Urothelium cell line (cell line): ENCODE measurements at regions not wholly inside any gene's neighbourhood (a gene's known extent, or its start where the extent isn't known, plus 50 kb on each side); places are given as distances from the start of the nearest gene placed in this dataset.
A peak's percentile ranks its signal among the peaks of the same experiment; 100 is the strongest.
"Not testable (repeated sequence)": the region's sequence is repeated elsewhere in the genome, so short reads cannot be mapped to it uniquely, and the experiment has no call there.

Source experiments
- DNase-seq: peaks from one replicate; pipeline ENCODE4 v3.0.0; 2011; ENCODE audit warnings: low spot score, mixed read lengths
- FAIRE-seq: peaks from 2 replicates; lab custom pipeline; 2011; peaks lifted over from hg19 to GRCh38; lab: Jason Lieb, UNC

DNA sequence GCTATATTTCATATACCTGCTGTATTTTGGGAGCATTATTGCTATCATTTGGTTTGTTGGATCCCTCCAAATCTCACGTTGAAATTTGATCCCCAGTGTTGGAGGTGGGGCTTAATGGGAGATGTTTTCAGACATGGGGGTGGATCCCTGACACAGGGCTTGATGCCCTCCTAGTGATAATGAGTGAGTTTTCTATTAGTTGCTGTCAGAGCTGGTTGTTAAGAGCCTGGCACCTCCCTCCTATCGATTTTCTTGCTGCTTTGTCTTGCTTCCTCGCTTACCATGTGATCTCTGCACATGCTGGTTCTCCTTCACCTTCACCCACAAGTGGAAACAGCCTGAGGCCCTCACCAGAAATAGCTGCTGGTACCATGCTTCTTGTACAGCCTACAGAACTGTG lies 259.9 kb upstream of the STARD13 start:
- no peak for FAIRE-seq
- DNase-seq: no peak

DNA sequence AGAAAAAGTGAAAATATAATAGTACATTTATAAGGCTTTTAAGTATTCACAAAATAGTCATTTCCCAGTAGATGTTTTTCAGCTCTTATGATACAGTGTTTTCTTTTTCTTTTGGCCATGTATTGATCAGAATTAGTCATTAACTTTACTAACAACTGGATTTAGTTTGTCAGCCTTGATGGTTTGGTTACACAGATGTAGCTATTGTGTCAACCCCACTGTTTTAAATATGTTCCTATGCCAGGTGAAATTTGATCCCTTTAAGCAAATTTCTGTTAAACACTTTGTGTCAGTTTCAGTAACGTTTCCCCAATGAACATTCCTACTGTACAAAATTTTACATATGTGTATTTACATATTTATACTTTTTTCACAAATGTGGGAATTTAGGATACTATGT lies 261.5 kb upstream of the STARD13 start:
- DNase-seq (no peak), FAIRE-seq (no peak)

DNA sequence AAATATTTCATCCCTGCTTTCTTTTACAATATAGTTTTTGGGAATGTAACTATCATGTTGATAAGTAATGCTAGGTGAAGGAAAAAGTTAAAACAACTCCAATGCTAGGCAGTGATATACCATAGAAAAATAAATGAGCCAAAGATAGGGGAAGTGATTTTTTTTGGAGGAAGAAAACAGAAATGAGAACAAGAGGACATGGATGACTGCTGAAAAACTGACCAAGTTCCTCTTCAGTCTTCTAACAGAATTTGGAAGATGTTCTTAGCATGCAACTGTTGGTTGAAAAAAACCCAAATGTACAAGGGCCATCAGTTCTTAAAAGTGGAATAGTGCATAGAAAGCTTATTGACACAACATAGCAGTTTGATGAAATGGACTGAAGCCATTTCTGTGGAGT lies 262.5 kb upstream of the STARD13 start:
- FAIRE-seq: no peak
- DNase-seq: no peak

DNA sequence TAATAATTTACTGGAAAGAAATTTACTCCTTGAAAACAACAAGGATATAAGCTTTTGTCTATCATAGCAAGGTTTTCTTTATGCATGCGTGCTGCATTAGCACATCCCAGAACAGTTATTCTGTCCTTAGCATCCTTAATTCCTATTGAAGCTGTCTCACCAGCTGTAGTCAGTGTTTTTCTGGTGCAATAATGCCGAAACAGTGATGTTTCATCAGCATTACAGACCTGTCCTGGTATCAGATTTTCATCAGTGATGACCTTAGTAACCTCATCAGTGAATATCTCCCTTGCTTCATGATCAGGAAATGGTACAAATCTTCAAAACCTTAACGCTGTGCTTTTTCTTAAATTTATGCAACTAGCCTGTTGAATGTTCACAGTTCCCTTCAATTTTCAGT lies 264.7 kb upstream of the STARD13 start:
- FAIRE-seq (no peak), DNase-seq (no peak)

DNA sequence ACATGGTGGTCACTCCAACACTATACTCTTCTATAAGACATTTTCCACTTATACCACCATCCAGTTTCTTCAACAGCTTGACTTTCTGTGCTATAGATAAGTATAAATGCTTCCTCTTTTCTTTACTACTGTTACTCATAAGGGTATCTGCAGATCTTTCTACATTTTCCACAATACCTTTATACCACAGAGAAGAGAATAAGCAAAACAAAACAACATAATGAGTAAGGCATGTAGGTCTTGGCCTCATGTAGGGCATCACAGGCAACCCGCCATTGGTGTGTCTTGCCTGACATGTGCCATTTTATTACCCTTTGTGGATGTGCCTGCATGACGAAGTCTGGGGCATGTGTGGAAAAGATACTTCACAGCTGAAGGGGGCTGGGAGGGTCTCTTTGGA lies 265.3 kb upstream of the STARD13 start:
- FAIRE-seq (no peak), DNase-seq (no peak)

DNA sequence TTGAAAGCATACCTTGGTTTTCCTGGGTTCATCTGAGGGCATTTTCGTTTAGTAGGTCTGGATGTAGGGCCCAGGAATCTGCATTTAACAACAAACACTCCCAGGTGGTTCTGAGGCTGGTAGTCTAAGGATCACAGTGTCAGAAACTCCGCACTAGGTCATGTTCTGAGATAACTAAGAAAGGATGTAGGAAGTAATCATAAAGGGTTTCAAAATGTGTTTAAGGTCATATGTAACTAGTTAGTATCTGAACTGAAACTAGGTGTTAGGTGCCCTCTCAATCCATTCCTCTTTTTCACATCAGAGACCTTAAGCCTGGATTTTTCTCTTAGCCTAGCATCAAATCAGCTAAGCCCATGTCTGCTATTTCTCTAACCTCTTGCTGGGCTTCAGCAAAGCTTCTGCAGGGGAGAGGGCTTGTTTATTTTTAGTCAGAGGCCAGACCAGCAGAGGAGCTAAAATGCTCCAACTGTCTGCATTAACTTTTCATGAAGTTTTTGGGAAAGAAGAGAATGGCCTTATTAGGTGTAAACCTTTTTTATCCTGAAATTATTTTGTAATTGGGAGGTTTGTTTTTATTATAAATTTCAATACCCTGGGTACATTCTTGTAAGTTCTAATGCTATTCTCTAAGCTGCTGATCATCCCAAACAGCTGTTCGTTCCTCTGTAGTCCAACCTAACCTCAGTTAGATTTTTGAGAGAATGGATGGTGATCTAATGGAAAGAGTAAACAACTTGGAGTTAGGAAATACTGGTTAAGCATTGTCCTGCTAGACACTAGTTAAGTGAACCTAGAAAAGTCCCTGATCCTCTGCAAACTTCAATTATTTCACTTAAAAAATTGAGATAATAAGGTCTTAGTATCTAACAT lies 262.8 kb upstream of the RFC3 start:
- FAIRE-seq (no peak), DNase-seq (no peak)

DNA sequence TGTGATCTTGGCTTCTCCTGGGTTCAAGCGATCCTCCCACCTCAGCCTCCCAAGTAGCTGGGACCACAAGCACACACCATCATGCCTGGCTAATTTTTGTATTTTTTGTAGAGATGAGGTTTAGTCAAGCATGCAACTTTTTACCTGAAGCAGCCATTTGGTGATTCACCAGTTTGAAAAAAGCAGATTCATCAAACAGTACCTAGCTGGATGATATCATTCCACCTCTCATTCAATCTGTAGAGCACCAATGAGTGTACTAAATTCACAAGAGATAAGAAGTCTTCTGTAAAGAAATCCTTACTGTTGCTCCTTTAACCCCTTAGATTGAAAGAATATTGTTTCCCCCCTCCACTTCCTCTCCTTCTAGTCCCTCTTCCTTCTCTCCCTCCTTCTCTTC lies 261.1 kb upstream of the RFC3 start:
- no peak for DNase-seq
- FAIRE-seq: no peak

DNA sequence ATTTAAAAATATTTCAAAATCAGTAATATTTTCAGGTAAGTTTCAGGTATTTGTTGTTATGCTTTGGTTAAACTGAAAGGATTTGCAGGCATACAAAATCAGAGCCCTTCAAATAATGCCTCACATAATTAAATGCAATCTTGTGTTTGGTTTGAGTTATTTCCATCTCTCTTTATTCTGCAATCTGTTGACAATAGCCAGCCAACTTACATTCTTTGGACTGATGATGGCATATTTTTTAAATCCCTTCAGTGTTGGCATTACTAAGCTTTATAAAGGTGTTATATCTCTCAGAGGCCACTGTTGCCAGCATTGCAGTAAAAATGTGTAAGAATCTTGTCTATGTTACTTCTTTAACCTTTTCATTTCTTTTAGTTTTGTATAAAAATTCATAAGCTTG lies 257.2 kb upstream of the RFC3 start:
- DNase-seq (no peak), FAIRE-seq (no peak)

DNA sequence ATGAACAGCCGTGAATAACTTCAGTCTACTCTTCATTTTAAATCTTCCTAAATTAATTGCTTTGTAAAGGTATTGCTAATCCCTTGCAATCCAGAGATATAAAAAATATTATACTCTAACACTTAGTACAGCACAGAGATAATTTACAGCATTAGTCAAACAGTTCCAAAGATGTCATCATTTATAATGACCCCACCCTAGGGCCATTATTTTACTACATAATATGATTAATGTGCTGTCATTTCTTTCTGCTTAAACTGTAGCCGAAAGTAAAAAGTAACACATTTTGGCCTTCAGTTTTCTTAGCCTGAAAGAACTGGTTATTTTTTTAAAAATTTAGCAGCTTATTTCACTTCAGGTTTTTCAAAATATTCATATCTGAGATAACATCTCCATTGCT lies 256.3 kb upstream of the RFC3 start:
- DNase-seq (no peak), FAIRE-seq (no peak)

DNA sequence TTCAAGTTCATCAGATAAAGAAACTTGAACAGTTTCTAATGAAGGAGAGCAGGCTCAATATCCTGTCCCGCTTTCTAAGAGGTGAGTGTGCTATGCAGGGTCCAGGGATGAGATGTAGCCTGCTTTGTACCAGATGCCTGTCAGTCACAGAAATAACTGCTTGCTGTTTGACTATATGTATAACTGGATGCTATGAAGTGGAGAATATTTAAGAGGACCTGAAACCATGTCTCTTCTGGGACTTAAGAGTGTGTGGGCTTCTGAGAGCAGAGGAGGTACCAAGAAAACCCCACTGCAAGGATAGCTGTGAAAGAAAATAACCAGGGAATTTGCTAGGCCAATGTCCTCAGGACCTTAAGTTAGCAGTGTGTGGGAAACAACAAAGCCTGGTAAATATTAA lies 246.3 kb upstream of the RFC3 start:
- DNase-seq (no peak), FAIRE-seq (no peak)

DNA sequence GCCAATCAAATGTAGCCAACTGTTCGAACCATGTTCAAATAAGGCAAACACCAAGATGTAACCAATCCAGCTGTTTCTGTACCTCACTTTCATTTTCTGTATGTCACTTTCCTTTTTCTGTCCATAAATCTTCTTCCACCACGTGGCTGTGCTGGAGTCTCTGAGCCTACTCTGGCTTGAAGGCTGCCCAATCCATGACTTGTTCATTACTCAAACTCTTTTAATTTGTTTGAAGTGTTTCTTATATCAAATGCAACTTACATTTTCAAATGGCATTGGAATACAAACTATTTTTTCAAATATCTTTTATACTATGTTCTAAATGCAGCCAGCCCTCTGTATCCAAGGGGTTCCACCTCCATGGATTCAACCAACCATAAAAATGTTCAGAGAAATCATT lies 245.6 kb upstream of the RFC3 start:
- DNase-seq, FAIRE-seq: not testable (repeated sequence)

DNA sequence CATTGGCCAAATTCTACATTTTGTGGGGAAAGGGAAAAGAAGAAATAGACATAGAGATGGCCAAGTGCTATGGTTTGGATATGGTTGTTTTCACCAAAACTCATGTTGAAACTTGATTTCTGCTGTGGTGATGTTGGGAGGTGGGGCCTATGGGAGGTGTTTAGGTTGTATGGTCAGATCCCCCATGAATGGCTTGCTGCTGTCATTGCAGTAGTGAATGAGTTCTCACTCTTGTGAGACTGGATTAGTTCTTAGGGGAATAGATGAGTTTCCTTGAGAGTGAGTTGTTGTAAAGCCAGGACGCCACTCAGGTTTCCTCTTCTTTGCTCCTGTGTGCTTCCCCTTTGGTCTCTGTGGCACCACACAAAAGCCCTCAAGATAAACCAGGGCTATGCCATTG lies 242.6 kb upstream of the RFC3 start:
- DNase-seq: no peak
- FAIRE-seq: no peak

DNA sequence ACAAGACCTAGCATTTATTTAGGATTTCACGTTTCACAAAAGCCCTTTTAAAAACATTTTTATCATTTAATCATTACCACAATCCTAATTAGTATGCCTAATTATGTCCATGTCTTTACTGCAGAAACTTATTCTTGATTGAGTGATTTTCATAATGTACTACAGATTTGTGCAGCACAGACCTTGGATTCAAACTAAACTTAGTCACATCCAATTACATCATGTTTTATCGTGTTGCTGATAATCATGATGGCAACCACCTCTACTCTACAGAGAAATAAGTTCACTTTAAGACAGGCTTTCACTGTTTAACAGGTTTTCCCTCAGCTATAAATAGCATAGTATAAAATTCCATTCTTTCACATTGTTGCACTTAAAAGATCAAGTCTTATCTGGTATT lies 240.9 kb upstream of the RFC3 start:
- DNase-seq: no peak
- no peak for FAIRE-seq

DNA sequence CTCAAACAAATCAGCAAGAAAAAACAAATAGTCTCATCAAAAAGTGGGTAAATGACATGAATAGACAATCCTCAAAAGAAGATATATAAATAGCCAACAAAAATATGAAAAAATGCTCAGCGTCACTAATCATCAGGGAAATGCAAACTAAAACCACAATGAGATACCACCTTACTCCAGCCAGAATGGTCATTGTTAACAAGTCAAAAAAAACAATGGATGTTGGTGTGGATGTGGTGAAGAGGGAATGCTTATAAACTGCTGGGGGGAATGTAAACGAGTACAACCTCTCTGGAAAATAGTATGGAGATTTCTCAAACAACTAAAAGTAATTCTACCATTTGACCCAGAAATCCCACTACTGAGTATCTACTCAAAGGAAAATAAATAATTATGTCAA lies 239.2 kb upstream of the RFC3 start:
- DNase-seq (no peak), FAIRE-seq (no peak)

DNA sequence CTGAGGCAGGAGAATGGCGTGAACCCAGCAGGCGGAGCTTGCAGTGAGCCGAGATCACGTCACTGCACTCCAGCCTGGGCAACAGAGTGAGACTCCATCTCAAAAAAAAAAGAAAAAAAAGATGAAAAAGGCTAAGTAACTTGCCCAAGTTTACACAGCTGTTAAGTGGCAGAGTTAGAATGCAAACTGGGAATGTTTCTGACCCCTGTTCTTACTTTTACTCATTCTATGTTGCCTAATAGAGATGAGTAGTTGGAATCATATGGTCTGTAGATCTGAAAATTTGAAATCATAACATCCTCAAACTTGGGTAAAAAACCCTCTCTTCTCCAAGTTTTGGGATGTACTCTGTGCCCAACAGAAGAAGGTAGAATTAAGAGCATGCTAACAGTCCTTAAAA lies 235.8 kb upstream of the RFC3 start:
- FAIRE-seq: no peak
- no peak for DNase-seq

DNA sequence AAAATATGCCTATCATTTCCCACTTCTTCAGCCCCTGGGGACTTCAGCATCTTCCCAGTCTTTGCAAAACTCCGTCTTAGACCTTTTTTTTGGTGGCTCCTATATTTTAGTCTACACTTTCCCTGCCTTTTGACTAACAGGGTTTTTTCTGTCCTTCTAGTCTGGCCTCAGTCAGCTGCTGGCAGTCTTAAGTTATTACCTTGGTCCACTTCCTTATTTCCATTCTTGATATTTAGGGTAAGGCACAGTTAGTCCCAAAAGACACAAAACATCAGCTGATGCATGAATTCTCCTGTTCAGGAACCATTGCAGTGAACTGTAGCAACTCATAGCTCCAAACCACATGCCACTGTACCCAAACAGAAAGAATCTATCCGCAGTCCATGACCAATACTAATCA lies 234.6 kb upstream of the RFC3 start:
- FAIRE-seq (no peak), DNase-seq (no peak)

DNA sequence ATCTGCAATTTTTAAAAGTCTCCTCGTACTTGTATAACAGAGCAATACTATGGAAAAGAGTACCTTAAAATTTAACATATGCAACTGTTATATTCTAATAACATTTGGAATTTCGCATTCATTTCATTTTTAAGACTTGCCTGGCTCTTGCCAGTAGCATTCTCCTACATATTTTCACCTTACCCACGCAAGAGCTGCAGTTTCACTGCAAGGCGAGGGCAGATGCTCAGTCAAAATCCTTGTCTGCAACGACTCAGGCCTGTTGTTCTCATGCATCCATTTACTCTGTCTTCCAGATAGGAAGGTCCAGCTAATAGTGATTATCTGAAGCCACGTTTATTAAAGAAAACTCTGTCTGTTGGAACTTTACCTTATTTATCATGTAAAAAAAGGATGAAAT lies 227.0 kb upstream of the RFC3 start:
- no peak for DNase-seq

DNA sequence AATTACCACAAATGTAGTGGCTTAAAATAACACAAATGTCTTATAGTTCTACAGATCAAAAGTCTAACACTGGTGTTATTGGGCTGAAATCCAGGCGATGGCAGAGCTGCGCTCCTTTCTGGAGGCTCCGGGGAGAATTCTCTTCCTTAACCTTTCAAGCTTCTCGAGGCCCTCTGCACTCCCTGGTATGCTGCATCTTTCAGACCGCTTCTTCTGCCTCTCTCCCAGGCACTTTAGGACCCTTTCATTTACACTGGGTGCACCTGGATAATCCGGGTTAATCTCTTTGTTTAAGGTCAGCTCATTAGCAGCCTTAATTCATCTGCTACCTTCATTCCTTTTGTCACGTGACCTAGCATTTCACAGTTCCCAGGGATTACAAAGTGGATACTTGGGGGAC lies 211.3 kb upstream of the RFC3 start:
- DNase-seq: no peak

More for the DNA sequence above, 227.0 kb upstream of the RFC3 start:
- no peak for FAIRE-seq

DNA sequence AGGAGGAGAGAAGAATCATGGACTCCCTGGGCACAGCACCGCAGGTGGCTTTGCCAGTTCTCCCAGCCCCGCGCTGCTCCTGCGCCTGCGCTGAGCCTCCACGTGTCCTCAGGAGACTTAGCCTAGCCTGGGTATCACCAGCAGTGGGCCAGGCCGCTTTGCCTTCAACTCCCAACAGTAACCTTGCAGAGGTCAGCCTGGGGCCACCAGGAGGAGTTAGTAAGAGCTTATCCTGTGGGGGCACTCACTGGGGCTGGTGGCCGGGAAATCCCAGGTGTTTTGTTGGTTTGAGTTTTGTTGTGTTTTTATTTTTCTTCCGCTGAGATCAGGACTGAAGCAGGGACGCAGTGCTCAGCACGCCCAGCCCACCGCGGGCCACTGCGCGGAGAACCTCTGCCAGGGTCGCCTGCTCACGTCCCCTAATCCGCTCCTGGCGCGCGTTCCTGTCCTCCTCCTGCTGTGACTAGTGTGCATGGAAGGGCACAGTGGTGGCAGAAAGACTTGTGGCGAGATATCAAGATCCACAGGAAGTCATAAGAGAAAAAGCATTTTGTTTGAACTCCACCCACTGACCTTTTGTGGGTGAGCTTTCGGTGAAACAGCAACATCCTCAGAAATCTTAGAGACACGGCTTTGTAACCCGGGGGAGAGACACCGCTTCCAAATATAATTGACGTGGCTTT lies 207.4 kb upstream of the RFC3 start:
- FAIRE-seq: no peak
- peak; percentile 58 for DNase-seq

More for the DNA sequence above, 211.3 kb upstream of the RFC3 start:
- no peak for FAIRE-seq

DNA sequence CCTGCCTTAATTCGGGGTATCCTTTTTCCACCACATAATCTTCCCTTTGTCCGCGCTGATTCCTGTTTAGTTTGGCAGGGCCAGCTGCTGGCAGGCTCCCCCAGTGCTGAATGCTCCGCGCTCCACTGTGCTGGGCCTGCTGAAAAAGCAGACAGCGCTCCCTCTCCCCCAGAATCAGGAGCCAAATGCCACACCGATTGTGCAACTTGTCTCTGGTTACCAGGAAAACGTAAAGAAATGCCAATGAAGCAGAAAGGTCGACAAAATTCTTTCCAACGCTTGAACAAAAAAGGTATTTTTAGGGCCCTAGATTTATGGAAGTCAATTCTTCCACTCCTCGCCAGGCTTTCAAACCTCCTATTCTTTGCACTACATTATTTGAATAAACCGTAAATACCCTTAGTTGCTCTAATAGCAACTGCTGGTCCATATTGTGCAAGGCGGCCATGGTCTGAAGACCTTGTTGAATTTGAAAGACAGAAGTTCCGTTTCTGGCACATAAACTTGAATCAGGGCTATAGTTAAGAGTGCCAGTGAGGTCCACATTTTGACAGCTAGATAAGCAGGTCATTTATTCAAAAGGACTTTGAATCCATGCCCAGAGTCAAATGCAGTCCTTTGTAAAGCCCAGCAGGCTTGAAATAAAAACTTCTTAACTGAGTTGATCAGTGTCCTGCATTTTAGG lies 206.7 kb upstream of the RFC3 start:
- DNase-seq: no peak
- FAIRE-seq: no peak

DNA sequence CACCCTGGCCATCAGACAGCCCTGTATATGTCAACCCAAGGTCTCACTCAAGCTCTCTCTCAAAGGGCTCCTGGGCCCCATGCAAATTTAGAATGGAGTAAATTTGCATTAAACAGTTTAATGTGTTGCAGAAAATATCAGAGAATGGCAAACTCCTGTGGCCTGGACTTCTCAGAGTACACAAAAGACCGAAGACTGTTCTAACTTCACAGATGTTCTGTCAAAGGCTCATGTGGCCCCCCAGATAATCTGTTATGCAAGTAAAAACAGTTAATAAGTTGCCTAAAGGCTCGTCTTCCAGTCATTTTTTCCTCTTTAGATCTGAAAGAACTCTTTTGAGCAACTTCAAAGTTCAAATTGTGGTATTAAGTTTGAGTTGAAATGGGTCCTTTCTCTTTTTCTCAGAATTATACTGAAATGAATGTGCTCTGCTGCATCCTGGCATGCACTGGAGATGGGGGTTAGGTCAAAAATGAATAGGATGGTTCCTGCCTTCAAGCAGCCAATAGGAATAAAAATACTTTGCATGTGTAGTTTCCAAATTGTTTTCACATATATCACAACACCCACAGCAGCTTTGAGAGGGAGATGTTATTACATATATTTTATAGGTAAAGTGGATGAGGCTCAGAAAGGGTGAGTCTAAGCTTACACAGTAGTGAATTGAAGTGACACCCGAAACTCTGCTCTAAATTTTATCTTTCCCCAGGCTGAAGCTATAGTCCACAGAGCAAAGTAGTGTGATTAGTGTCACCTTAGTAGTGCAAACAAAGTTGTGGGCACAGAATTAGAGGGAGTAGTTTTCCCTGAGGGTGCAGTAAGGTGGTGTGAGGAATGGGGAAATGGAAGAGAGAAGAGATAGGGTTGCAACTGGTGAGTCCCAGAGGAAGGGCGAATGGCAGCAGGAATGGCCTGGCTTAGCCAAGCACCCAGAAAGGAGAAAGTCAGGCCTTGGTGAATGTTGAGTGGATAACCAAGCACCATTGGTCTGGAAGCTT lies 205.0 kb upstream of the RFC3 start:
- DNase-seq: no peak
- FAIRE-seq: no peak
